ENCODE measurements at regions not wholly inside any gene's neighbourhood (a gene's known extent, or its start where the extent isn't known, plus 50 kb on each side); places are given as distances from the start of the nearest gene placed in this dataset.

- Histone ChIP-seq H3K27ac (ENCODE audit: control insufficient read depth, insufficient read depth, low read length) (no peak overlapping the region), H3K4me3 (ENCODE audit: control insufficient read depth in 2 of 3, extremely low read depth in 1 of 3, insufficient read depth in 2 of 3, low read depth in 1 of 3, low read length in 3 of 3) (no peak overlapping the region), H3K4me1 (ENCODE audit: control insufficient read depth, extremely low read depth, insufficient read depth, low read length) (no peaks in the 10 kb centered on the region), H3K4me2 (ENCODE audit: control insufficient read depth, extremely low read depth, insufficient read depth, low read depth, low read length) (no peak overlapping the region), H3K36me3 (ENCODE audit: control insufficient read depth in 2 of 2, extremely low read depth in 1 of 2, insufficient read depth in 2 of 2, low read length in 2 of 2) (no peaks in the 10 kb centered on the region), H3K79me2 (ENCODE audit: control insufficient read depth, insufficient read depth, low read length) (no peaks in the 10 kb centered on the region), H2AFZ (ENCODE audit: control insufficient read depth, low read length) (no peak overlapping the region), H3K9me3 (ENCODE audit: control insufficient read depth, low read depth, low read length) (no peaks in the 10 kb centered on the region), H3K9ac (ENCODE audit: control insufficient read depth, extremely low read depth, insufficient read depth, low read length) (no peak overlapping the region), H3K9me1 (ENCODE audit: control insufficient read depth, extremely low read depth, insufficient read depth, low read length) (no peaks in the 10 kb centered on the region), H3K27me3 (ENCODE audit: control insufficient read depth, extremely low read depth, insufficient read depth, low read length) (no peaks in the 10 kb centered on the region), H4K20me1 (ENCODE audit: control insufficient read depth, extremely low read depth, insufficient read depth, low read length) (no peaks in the 10 kb centered on the region)
- dilution Hi-C loops (cut with MboI; ENCODE audit: extremely low pct_ligation_motif_present, low sequenced_read_pairs) = no loop called here
- TF ChIP-seq CTCF (optimal IDR thresholded peaks at IDR 0.05 in 1 of 3, IDR thresholded peaks at IDR 0.05 in 1 of 3, conservative IDR thresholded peaks at IDR 0.05 in 1 of 3; ENCODE audit: extremely low read depth in 1 of 3, insufficient read depth in 2 of 3, low read length in 3 of 3) (no peak), EZH2 (IDR thresholded peaks at IDR 0.05; ENCODE audit: low read length) (no peak)
- DNase-seq (ENCODE audit: low read depth, low spot score) (no peak), FAIRE-seq (no peak)
These were observed 563.5 kb downstream of the PDCD6IP start for GRCh38 chr3:34361921-34362320.

- Histone ChIP-seq H3K27me3 (ENCODE audit: control insufficient read depth, extremely low read depth, insufficient read depth, low read length) (no peaks in the 10 kb centered on the region), H3K4me3 (ENCODE audit: control insufficient read depth in 2 of 3, extremely low read depth in 1 of 3, insufficient read depth in 2 of 3, low read depth in 1 of 3, low read length in 3 of 3) (no peak overlapping the region), H3K79me2 (ENCODE audit: control insufficient read depth, insufficient read depth, low read length) (no peaks in the 10 kb centered on the region), H3K9me1 (ENCODE audit: control insufficient read depth, extremely low read depth, insufficient read depth, low read length) (no peaks in the 10 kb centered on the region), H3K9ac (ENCODE audit: control insufficient read depth, extremely low read depth, insufficient read depth, low read length) (no peak overlapping the region), H3K9me3 (ENCODE audit: control insufficient read depth, low read depth, low read length) (no peaks in the 10 kb centered on the region), H3K4me2 (ENCODE audit: control insufficient read depth, extremely low read depth, insufficient read depth, low read depth, low read length) (no peak overlapping the region), H3K27ac (ENCODE audit: control insufficient read depth, insufficient read depth, low read length) (no peak overlapping the region), H4K20me1 (ENCODE audit: control insufficient read depth, extremely low read depth, insufficient read depth, low read length) (no peaks in the 10 kb centered on the region), H3K4me1 (ENCODE audit: control insufficient read depth, extremely low read depth, insufficient read depth, low read length) (no peaks in the 10 kb centered on the region), H3K36me3 (ENCODE audit: control insufficient read depth in 2 of 2, extremely low read depth in 1 of 2, insufficient read depth in 2 of 2, low read length in 2 of 2) (no peaks in the 10 kb centered on the region), H2AFZ (ENCODE audit: control insufficient read depth, low read length) (no peak overlapping the region)
- no peak for TF ChIP-seq CTCF (optimal IDR thresholded peaks at IDR 0.05 in 1 of 3, IDR thresholded peaks at IDR 0.05 in 1 of 3, conservative IDR thresholded peaks at IDR 0.05 in 1 of 3; ENCODE audit: extremely low read depth in 1 of 3, insufficient read depth in 2 of 3, low read length in 3 of 3)
- TF ChIP-seq EZH2 (IDR thresholded peaks at IDR 0.05; ENCODE audit: low read length) = no peak
- dilution Hi-C loops (cut with MboI; ENCODE audit: extremely low pct_ligation_motif_present, low sequenced_read_pairs) = no loop called here
- DNase-seq (ENCODE audit: low read depth, low spot score) (no peak), FAIRE-seq (no peak)
These were observed 564.5 kb downstream of the PDCD6IP start for GRCh38 chr3:34362910-34363309.

All from keratinocyte (primary cell).